Activated naive CD4-positive, alpha-beta T cell treated with anti-CD3 and anti-CD28 coated beads, Interleukin-2, amount 10 ng/mL, durations not matched to agents 7 days and 5 days (primary cell): ENCODE measurements at regions not wholly inside any gene's neighbourhood (a gene's known extent, or its start where the extent isn't known, plus 50 kb on each side); places are given as distances from the start of the nearest gene placed in this dataset.

ENCODE experiments used
- CTCF ChIA-PET: fragments of 350-600 bp; sonication (Branson Sonifier 250); formaldehyde crosslinking; loops from one replicate; lab custom pipeline; 2021; ENCODE audit warnings: antibody characterized with exemption; lab: Charles Lee
- DNase-seq: peaks from one replicate; pipeline ENCODE4 v3.0.0-alpha.2; 2020
- H3K27ac Mint-ChIP-seq: one replicate; pipeline ENCODE4 v1.8.0; 2021; ENCODE audit warnings: mild to moderate bottlenecking, moderate library complexity, mixed read lengths
- H3K27me3 Mint-ChIP-seq: one replicate; pipeline ENCODE4 v1.8.0; 2021; ENCODE audit warnings: mild to moderate bottlenecking, mixed read lengths
- H3K36me3 Mint-ChIP-seq: one replicate; pipeline ENCODE4 v1.8.0; 2021; ENCODE audit warnings: mixed read lengths
- H3K4me1 Mint-ChIP-seq: one replicate; pipeline ENCODE4 v1.8.0; 2021; ENCODE audit warnings: mixed read lengths
- H3K4me3 Mint-ChIP-seq: one replicate; pipeline ENCODE4 v1.8.0; 2021; ENCODE audit warnings: mild to moderate bottlenecking, moderate library complexity, mixed read lengths
- H3K9me3 Mint-ChIP-seq: one replicate; pipeline ENCODE4 v1.8.0; 2021; ENCODE audit warnings: mixed read lengths

GRCh38 chr7:79837915-79838314 is 296.7 kb upstream of the GNAI1 start:
- CTCF ChIA-PET, result no interaction called here
- Mint-ChIP-seq H3K27ac (no peak overlapping the region), H3K4me3 (no peak overlapping the region), H3K27me3 (no peaks in the 10 kb centered on the region), H3K9me3 (no peaks in the 10 kb centered on the region), H3K4me1 (no peaks in the 10 kb centered on the region), H3K36me3 (no peaks in the 10 kb centered on the region)
- no peak for DNase-seq

- H3K36me3 Mint-ChIP-seq, result no peaks in the 10 kb centered on the region
Observed at GRCh38 chr7:79833616-79834015, 301.0 kb upstream of the GNAI1 start.

GRCh38 chr7:79828866-79829265 is 305.8 kb upstream of the GNAI1 start:
- Mint-ChIP-seq H3K27me3 (no peaks in the 10 kb centered on the region), H3K9me3 (no peaks in the 10 kb centered on the region), H3K4me3 (no peak overlapping the region), H3K27ac (no peak overlapping the region), H3K36me3 (no peaks in the 10 kb centered on the region), H3K4me1 (no peaks in the 10 kb centered on the region)
- CTCF ChIA-PET, result no interaction called here
- DNase-seq, result no peak

More at GRCh38 chr7:79833616-79834015, 301.0 kb upstream of the GNAI1 start:
- H3K27ac Mint-ChIP-seq, result no peak overlapping the region
- CTCF ChIA-PET, result no interaction called here
- no peak for DNase-seq
- no peaks in the 10 kb centered on the region for H3K9me3 Mint-ChIP-seq
- no peak overlapping the region for H3K4me3 Mint-ChIP-seq
- no peaks in the 10 kb centered on the region for H3K4me1 Mint-ChIP-seq
- no peaks in the 10 kb centered on the region for H3K27me3 Mint-ChIP-seq

GRCh38 chr7:79823246-79823951 is 311.2 kb upstream of the GNAI1 start:
- H3K4me1 Mint-ChIP-seq, result no peaks in the 10 kb centered on the region
- no peaks in the 10 kb centered on the region for H3K27me3 Mint-ChIP-seq
- no peak for DNase-seq
- no peak overlapping the region for H3K4me3 Mint-ChIP-seq
- CTCF ChIA-PET, result no interaction called here
- H3K9me3 Mint-ChIP-seq, result no peaks in the 10 kb centered on the region
- no peaks in the 10 kb centered on the region for H3K36me3 Mint-ChIP-seq
- no peak overlapping the region for H3K27ac Mint-ChIP-seq

GRCh38 chr7:79822620-79823240 is 311.9 kb upstream of the GNAI1 start:
- no peaks in the 10 kb centered on the region for H3K27me3 Mint-ChIP-seq
- no peak overlapping the region for H3K27ac Mint-ChIP-seq
- no peak overlapping the region for H3K4me3 Mint-ChIP-seq
- no peaks in the 10 kb centered on the region for H3K4me1 Mint-ChIP-seq
- no peak for DNase-seq
- CTCF ChIA-PET, result no interaction called here
- H3K9me3 Mint-ChIP-seq, result no peaks in the 10 kb centered on the region
- H3K36me3 Mint-ChIP-seq, result no peaks in the 10 kb centered on the region

GRCh38 chr7:79820387-79820786 is 314.2 kb upstream of the GNAI1 start:
- DNase-seq, result no peak
- Mint-ChIP-seq H3K9me3 (no peaks in the 10 kb centered on the region), H3K27me3 (no peaks in the 10 kb centered on the region), H3K4me3 (no peak overlapping the region), H3K27ac (no peak overlapping the region), H3K4me1 (no peaks in the 10 kb centered on the region), H3K36me3 (no peaks in the 10 kb centered on the region)
- CTCF ChIA-PET, result no interaction called here

GRCh38 chr7:79810916-79811315 is 323.7 kb upstream of the GNAI1 start:
- Mint-ChIP-seq H3K36me3 (no peaks in the 10 kb centered on the region), H3K27me3 (no peaks in the 10 kb centered on the region), H3K9me3 (no peaks in the 10 kb centered on the region), H3K4me3 (no peak overlapping the region), H3K4me1 (no peaks in the 10 kb centered on the region), H3K27ac (no peak overlapping the region)
- CTCF ChIA-PET, result no interaction called here
- DNase-seq, result no peak

- Mint-ChIP-seq H3K9me3 (no peaks in the 10 kb centered on the region), H3K36me3 (no peaks in the 10 kb centered on the region), H3K27me3 (no peaks in the 10 kb centered on the region), H3K4me3 (no peak overlapping the region), H3K27ac (no peak overlapping the region), H3K4me1 (no peaks in the 10 kb centered on the region)
- DNase-seq, result no peak
- CTCF ChIA-PET, result no interaction called here
Observed at GRCh38 chr7:79806161-79806734, 328.4 kb upstream of the GNAI1 start.

- Mint-ChIP-seq H3K27ac (no peak overlapping the region), H3K36me3 (no peaks in the 10 kb centered on the region), H3K4me3 (no peak overlapping the region), H3K4me1 (no peaks in the 10 kb centered on the region), H3K9me3 (no peaks in the 10 kb centered on the region), H3K27me3 (no peaks in the 10 kb centered on the region)
- DNase-seq, result no peak
- CTCF ChIA-PET, result no interaction called here
Observed at GRCh38 chr7:79790656-79791262, 337.3 kb upstream of the MAGI2 start.

- CTCF ChIA-PET, result interaction anchor here (0.7 kb wide), 1 partner anchor 744 kb away, joined by 3 read pairs; no protein-coding TSS in a partner anchor
- no peak overlapping the region for H3K27ac Mint-ChIP-seq
Observed at GRCh38 chr7:79789584-79790345, 336.3 kb upstream of the MAGI2 start.

GRCh38 chr7:79787623-79788022 is 334.2 kb upstream of the MAGI2 start:
- H3K36me3 Mint-ChIP-seq, result no peaks in the 10 kb centered on the region
- no peaks in the 10 kb centered on the region for H3K4me1 Mint-ChIP-seq
- CTCF ChIA-PET, result no interaction called here
- H3K4me3 Mint-ChIP-seq, result no peak overlapping the region
- no peak for DNase-seq
- H3K27ac Mint-ChIP-seq, result no peak overlapping the region
- H3K27me3 Mint-ChIP-seq, result no peaks in the 10 kb centered on the region
- H3K9me3 Mint-ChIP-seq, result no peaks in the 10 kb centered on the region

More at GRCh38 chr7:79789584-79790345, 336.3 kb upstream of the MAGI2 start:
- no peaks in the 10 kb centered on the region for H3K36me3 Mint-ChIP-seq
- H3K4me1 Mint-ChIP-seq, result no peaks in the 10 kb centered on the region
- H3K27me3 Mint-ChIP-seq, result no peaks in the 10 kb centered on the region
- H3K4me3 Mint-ChIP-seq, result no peak overlapping the region
- no peak for DNase-seq
- no peaks in the 10 kb centered on the region for H3K9me3 Mint-ChIP-seq

- H3K4me3 Mint-ChIP-seq, result no peak overlapping the region
- H3K36me3 Mint-ChIP-seq, result no peaks in the 10 kb centered on the region
- no peaks in the 10 kb centered on the region for H3K4me1 Mint-ChIP-seq
- CTCF ChIA-PET, result no interaction called here
- no peak for DNase-seq
- no peak overlapping the region for H3K27ac Mint-ChIP-seq
- H3K27me3 Mint-ChIP-seq, result no peaks in the 10 kb centered on the region
- H3K9me3 Mint-ChIP-seq, result no peaks in the 10 kb centered on the region
Observed at GRCh38 chr7:79787096-79787495, 333.6 kb upstream of the MAGI2 start.

GRCh38 chr7:79786187-79786586 is 332.7 kb upstream of the MAGI2 start:
- Mint-ChIP-seq H3K36me3 (no peaks in the 10 kb centered on the region), H3K27me3 (no peaks in the 10 kb centered on the region), H3K9me3 (no peaks in the 10 kb centered on the region), H3K27ac (no peak overlapping the region), H3K4me1 (no peaks in the 10 kb centered on the region), H3K4me3 (no peak overlapping the region)
- CTCF ChIA-PET, result interaction anchor here (0.6 kb wide), 1 partner anchor 446 kb away, joined by 3 read pairs; no protein-coding TSS in a partner anchor
- DNase-seq, result no peak

GRCh38 chr7:79785556-79785955 is 332.1 kb upstream of the MAGI2 start:
- CTCF ChIA-PET, result interaction anchor here (0.6 kb wide), 1 partner anchor 445 kb away, joined by 3 read pairs; no protein-coding TSS in a partner anchor

More at GRCh38 chr7:79785556-79785955, 332.1 kb upstream of the MAGI2 start:
- H3K36me3 Mint-ChIP-seq, result no peaks in the 10 kb centered on the region
- no peak overlapping the region for H3K27ac Mint-ChIP-seq
- no peaks in the 10 kb centered on the region for H3K27me3 Mint-ChIP-seq
- H3K4me3 Mint-ChIP-seq, result no peak overlapping the region
- DNase-seq, result no peak
- no peaks in the 10 kb centered on the region for H3K4me1 Mint-ChIP-seq
- H3K9me3 Mint-ChIP-seq, result no peaks in the 10 kb centered on the region
